EH (cell line): ENCODE measurements at regions not wholly inside any gene's neighbourhood (a gene's known extent, or its start where the extent isn't known, plus 50 kb on each side); places are given as distances from the start of the nearest gene placed in this dataset.
"Not testable (repeated sequence)": the region's sequence is repeated elsewhere in the genome, so short reads cannot be mapped to it uniquely, and the experiment has no call there.

Experiments used
- DNase-seq: peaks from one replicate; pipeline ENCODE4 v3.0.0-alpha.2; 2015; ENCODE audit warnings: low read depth

- DNase-seq: not testable (repeated sequence)
Observed at GRCh38 chr7:149995369-149996026, 121.7 kb downstream of the ATP6V0E2 start.

- DNase-seq: not testable (repeated sequence)
Observed at GRCh38 chr7:150000780-150001599, 127.2 kb downstream of the ATP6V0E2 start.

GRCh38 chr7:150003304-150003810 is 129.6 kb downstream of the ATP6V0E2 start:
- DNase-seq: no peak

- DNase-seq: not testable (repeated sequence)
Observed at GRCh38 chr7:150003973-150004372, 130.2 kb downstream of the ATP6V0E2 start.

- DNase-seq: not testable (repeated sequence)
Observed at GRCh38 chr7:150004843-150005242, 131.1 kb downstream of the ATP6V0E2 start.

- DNase-seq: not testable (repeated sequence)
Observed at GRCh38 chr7:150009620-150010303, 136.0 kb downstream of the ATP6V0E2 start.

GRCh38 chr7:150016651-150017189 is 143.0 kb downstream of the ATP6V0E2 start:
- not testable (repeated sequence) for DNase-seq

- DNase-seq: not testable (repeated sequence)
Observed at GRCh38 chr7:150020210-150020609, 146.4 kb downstream of the ATP6V0E2 start.

GRCh38 chr7:150024550-150025490 is 151.1 kb downstream of the ATP6V0E2 start:
- DNase-seq: not testable (repeated sequence)

- DNase-seq: not testable (repeated sequence)
Observed at GRCh38 chr7:150025802-150026201, 152.0 kb downstream of the ATP6V0E2 start.

- DNase-seq: not testable (repeated sequence)
Observed at GRCh38 chr7:150028344-150029012, 154.7 kb downstream of the ATP6V0E2 start.

- DNase-seq: not testable (repeated sequence)
Observed at GRCh38 chr7:150029013-150029389, 155.2 kb downstream of the ATP6V0E2 start.

- not testable (repeated sequence) for DNase-seq
Observed at GRCh38 chr7:150031733-150032132, 158.0 kb downstream of the ATP6V0E2 start.

- DNase-seq: not testable (repeated sequence)
Observed at GRCh38 chr7:150033711-150034110, 159.9 kb downstream of the ATP6V0E2 start.

GRCh38 chr7:150035769-150036168 is 162.0 kb downstream of the ATP6V0E2 start:
- not testable (repeated sequence) for DNase-seq

- DNase-seq: not testable (repeated sequence)
Observed at GRCh38 chr7:150039061-150039460, 165.3 kb downstream of the ATP6V0E2 start.

- not testable (repeated sequence) for DNase-seq
Observed at GRCh38 chr7:150042281-150042680, 168.5 kb downstream of the ATP6V0E2 start.

GRCh38 chr7:150044771-150045170 is 171.0 kb downstream of the ATP6V0E2 start:
- peak; percentile 16 for DNase-seq

- DNase-seq: not testable (repeated sequence)
Observed at GRCh38 chr7:150045596-150045995, 171.8 kb downstream of the ATP6V0E2 start.
